Lung (tissue), 11 donors: ENCODE measurements at regions not wholly inside any gene's neighbourhood (a gene's known extent, or its start where the extent isn't known, plus 50 kb on each side); places are given as distances from the start of the nearest gene placed in this dataset.

ENCODE experiments used
- ATAC-seq: fragments of 200-7000 bp; cut with Tn5 transposase; one replicate; pipeline ENCODE4 v1.9.1; 2020; ENCODE audit warnings: moderate number of reproducible peaks; ENCODE audit not compliant: insufficient read depth, low FRiP score
- DNase-seq, 3 donors: peaks; one replicate each; pipeline ENCODE4 v3.0.0-alpha.2; 2013 to 2017
- H3K27ac ChIP-seq, 2 donors: one replicate each; pipeline ENCODE4 v1.5.1; 2013; ENCODE audit warnings: mild to moderate bottlenecking in 2 of 2, moderate library complexity in 2 of 2, control low read depth in 1 of 2, inconsistent platforms in 1 of 2, low read depth in 1 of 2, low read length in 1 of 2
- H3K27me3 ChIP-seq, 3 donors: one replicate each; pipeline ENCODE4 v1.5.1; 2013; ENCODE audit warnings: low read length in 2 of 3; ENCODE audit not compliant: control insufficient read depth in 3 of 3, insufficient read depth in 3 of 3
- H3K36me3 ChIP-seq, 4 donors: one replicate each; pipeline ENCODE4 v1.5.1; 2013; ENCODE audit warnings: low read length in 4 of 4, mild to moderate bottlenecking in 1 of 4, moderate library complexity in 1 of 4; ENCODE audit not compliant: control insufficient read depth in 4 of 4, insufficient read depth in 4 of 4
- H3K4me1 ChIP-seq, 5 donors: one replicate each; pipeline ENCODE4 v1.5.1; 2013; ENCODE audit warnings: low read length in 5 of 5, mild to moderate bottlenecking in 2 of 5, moderate library complexity in 1 of 5; ENCODE audit not compliant: control insufficient read depth in 5 of 5, insufficient read depth in 5 of 5
- H3K4me3 ChIP-seq: one replicate; pipeline ENCODE4 v1.5.1; 2013; ENCODE audit warnings: mild to moderate bottlenecking, control low read depth, moderate library complexity
- H3K9ac ChIP-seq, 2 donors: one replicate each; pipeline ENCODE4 v1.5.1; 2013; ENCODE audit warnings: low read length in 2 of 2, control low read depth in 1 of 2; ENCODE audit not compliant: insufficient read depth in 1 of 2
- H3K9me3 ChIP-seq, 4 donors: one replicate each; pipeline ENCODE4 v1.5.1; 2013; ENCODE audit warnings: low read length in 3 of 4, mild to moderate bottlenecking in 1 of 4, moderate library complexity in 1 of 4; ENCODE audit not compliant: control insufficient read depth in 4 of 4, insufficient read depth in 3 of 4
- WGBS, 2 donors: extraction: QIAGEN DNeasy Blood & Tissue Kit; methylation state at CpG; one replicate each; pipeline ENCODE4 v1.1.7; 2013; 5-methylcytosine and 5-hydroxymethylcytosine counted together
- TF ChIP-seq, protein P1 (sequence below): IDR thresholded peaks from 2 replicates; pipeline ENCODE4 v1.5.1; 2012; ENCODE audit warnings: mild to moderate bottlenecking; ENCODE audit errors: control extremely low read depth, extremely low read depth
- donor health status: control.
- donor health status: control.
- donor health status: Bipolar disorder and iron deficiency.
- donor health status: healthy.
- donor health status: DM: yes; HTN: yes; CAD: no.

DNA sequence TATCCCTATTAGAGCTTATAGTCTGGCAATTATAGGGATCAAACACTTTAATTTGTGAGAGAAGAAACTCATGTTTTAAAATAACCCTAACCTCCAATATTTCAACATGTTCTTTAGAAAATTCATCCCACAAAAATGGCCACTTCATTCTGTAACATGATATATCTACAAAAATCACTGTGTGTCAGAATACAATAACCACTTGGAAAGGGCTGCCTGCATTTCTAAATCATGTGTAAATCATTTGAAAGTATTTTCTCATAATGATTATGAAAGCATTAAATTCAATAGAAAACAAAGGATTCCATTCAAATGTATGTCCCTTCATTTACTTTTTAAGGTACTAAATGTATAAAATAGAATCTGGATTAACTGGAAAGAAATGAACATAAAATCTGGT, 101.4 kb upstream of the NHSL1 start:
- H3K36me3 ChIP-seq = peaks cover 0 to 1% (median 0%) of the 10 kb centered on the region in 4 donors
- H3K27ac ChIP-seq = no peak overlapping the region
- no peaks in the 10 kb centered on the region for H3K27me3 ChIP-seq
- no peaks in the 10 kb centered on the region for H3K9me3 ChIP-seq
- TF ChIP-seq, protein P1, sequence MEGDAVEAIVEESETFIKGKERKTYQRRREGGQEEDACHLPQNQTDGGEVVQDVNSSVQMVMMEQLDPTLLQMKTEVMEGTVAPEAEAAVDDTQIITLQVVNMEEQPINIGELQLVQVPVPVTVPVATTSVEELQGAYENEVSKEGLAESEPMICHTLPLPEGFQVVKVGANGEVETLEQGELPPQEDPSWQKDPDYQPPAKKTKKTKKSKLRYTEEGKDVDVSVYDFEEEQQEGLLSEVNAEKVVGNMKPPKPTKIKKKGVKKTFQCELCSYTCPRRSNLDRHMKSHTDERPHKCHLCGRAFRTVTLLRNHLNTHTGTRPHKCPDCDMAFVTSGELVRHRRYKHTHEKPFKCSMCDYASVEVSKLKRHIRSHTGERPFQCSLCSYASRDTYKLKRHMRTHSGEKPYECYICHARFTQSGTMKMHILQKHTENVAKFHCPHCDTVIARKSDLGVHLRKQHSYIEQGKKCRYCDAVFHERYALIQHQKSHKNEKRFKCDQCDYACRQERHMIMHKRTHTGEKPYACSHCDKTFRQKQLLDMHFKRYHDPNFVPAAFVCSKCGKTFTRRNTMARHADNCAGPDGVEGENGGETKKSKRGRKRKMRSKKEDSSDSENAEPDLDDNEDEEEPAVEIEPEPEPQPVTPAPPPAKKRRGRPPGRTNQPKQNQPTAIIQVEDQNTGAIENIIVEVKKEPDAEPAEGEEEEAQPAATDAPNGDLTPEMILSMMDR = no peak
- H3K4me3 ChIP-seq = no peak overlapping the region
- no peak for DNase-seq
- no peak overlapping the region for H3K9ac ChIP-seq
- H3K4me1 ChIP-seq = peaks cover 0 to 10% (median 0%) of the 10 kb centered on the region in 5 donors
- ATAC-seq = no peak

DNA sequence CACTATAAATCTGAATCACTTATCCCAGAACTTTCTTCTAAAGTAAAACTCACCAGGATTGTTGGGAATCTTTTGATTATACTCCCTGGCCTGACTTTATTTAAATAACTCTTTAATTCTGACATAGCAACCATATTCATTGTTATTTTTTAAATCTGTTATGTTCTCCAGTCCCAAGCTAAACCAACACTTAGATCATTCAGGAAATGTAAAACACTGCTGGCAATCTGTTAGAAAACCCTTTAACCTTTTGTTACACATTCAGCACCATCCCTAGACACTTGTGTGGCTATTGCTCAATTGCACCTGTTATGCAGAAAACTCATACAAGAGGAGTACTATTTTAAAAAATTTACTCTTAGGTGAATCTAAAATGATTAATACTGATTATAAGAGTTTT, 101.8 kb upstream of the NHSL1 start:
- Histone ChIP-seq H3K36me3 (no peaks in the 10 kb centered on the region), H3K9me3 (no peaks in the 10 kb centered on the region), H3K4me1 (peaks cover 0 to 6% (median 0%) of the 10 kb centered on the region in 5 donors), H3K27me3 (no peaks in the 10 kb centered on the region), H3K9ac (no peak overlapping the region), H3K4me3 (no peak overlapping the region), H3K27ac (no peak overlapping the region)
- TF ChIP-seq, protein P1 = no peak
- no peak for ATAC-seq
- peak in 2 of 3 donors; percentile 17 to 23 for DNase-seq

- no peak overlapping the region for H3K27ac ChIP-seq
- no peak for DNase-seq
- 83 to 97% methylated on average over 1 of the region's 1 CpG for WGBS, 2 donors
- no peaks in the 10 kb centered on the region for H3K27me3 ChIP-seq
- no peak overlapping the region for H3K9ac ChIP-seq
- H3K36me3 ChIP-seq = no peaks in the 10 kb centered on the region
- no peak for ATAC-seq
- TF ChIP-seq, protein P1 = no peak
- no peaks in the 10 kb centered on the region for H3K4me1 ChIP-seq
- H3K9me3 ChIP-seq = no peaks in the 10 kb centered on the region
- no peak overlapping the region for H3K4me3 ChIP-seq
Observed at GRCh38 chr6:138605958-138606357, 106.7 kb upstream of the NHSL1 start.
